ENCODE measurements at regions not wholly inside any gene's neighbourhood (a gene's known extent, or its start where the extent isn't known, plus 50 kb on each side); places are given as distances from the start of the nearest gene placed in this dataset.
A peak's percentile ranks its signal among the peaks of the same experiment; 100 is the strongest.
"Not testable (repeated sequence)": the region's sequence is repeated elsewhere in the genome, so short reads cannot be mapped to it uniquely, and the experiment has no call there.

- Mint-ChIP-seq H3K27me3 (ENCODE audit: low read depth) (peaks cover 27% of the 10 kb centered on the region), H3K36me3 (ENCODE audit: low read depth) (no peaks in the 10 kb centered on the region), H3K4me1 (ENCODE audit: low read depth) (peaks cover 6% of the 10 kb centered on the region), H3K27ac (no peak overlapping the region), H3K4me3 (no peak overlapping the region), H3K9me3 (no peaks in the 10 kb centered on the region)
These were observed 415.3 kb upstream of the PRKCQ start for GRCh38 chr10:6995341-6995740.

- Mint-ChIP-seq H3K27me3 (ENCODE audit: low read depth) (peaks cover 14% of the 10 kb centered on the region), H3K4me3 (no peak overlapping the region), H3K27ac (no peak overlapping the region), H3K9me3 (peaks cover 3% of the 10 kb centered on the region), H3K36me3 (ENCODE audit: low read depth) (no peaks in the 10 kb centered on the region), H3K4me1 (ENCODE audit: low read depth) (peaks cover 9% of the 10 kb centered on the region)
These were observed 410.8 kb upstream of the PRKCQ start for GRCh38 chr10:6990891-6991290.

GRCh38 chr10:6988654-6989053 lies 408.6 kb upstream of the PRKCQ start:
- H3K9me3 Mint-ChIP-seq = peaks cover 3% of the 10 kb centered on the region
- peaks cover 17% of the 10 kb centered on the region for H3K27me3 Mint-ChIP-seq (ENCODE audit: low read depth)
- no peaks in the 10 kb centered on the region for H3K36me3 Mint-ChIP-seq (ENCODE audit: low read depth)
- H3K4me1 Mint-ChIP-seq (ENCODE audit: low read depth) = peaks cover 9% of the 10 kb centered on the region
- H3K4me3 Mint-ChIP-seq = no peak overlapping the region
- H3K27ac Mint-ChIP-seq = no peak overlapping the region

- Mint-ChIP-seq H3K27ac (no peak overlapping the region), H3K9me3 (peaks cover 3% of the 10 kb centered on the region), H3K36me3 (ENCODE audit: low read depth) (no peaks in the 10 kb centered on the region), H3K4me3 (no peak overlapping the region), H3K27me3 (ENCODE audit: low read depth) (peaks cover 14% of the 10 kb centered on the region), H3K4me1 (ENCODE audit: low read depth) (peaks cover 9% of the 10 kb centered on the region)
These were observed 407.5 kb upstream of the PRKCQ start for GRCh38 chr10:6987536-6987945.

DNA sequence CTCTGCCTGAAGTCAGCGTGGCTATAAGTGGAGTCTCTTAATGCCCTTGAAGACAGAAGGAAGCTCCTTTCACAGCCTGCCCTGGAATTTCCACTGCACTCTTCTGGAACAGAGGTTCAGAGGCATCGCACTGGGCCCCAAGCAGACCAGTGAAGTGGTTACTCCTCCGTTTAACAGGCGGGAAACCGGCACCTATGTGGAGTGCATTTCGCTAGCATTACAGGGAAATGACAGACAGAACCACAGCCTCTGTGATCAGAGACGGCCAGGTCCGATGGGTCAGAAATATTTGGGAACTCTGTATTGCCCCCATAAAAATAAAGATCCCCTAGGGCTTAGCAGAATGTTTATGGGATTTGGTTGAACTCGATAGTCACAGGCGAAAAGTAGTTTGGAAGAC lies 406.9 kb upstream of the PRKCQ start:
- Mint-ChIP-seq H3K4me3 (no peak overlapping the region), H3K36me3 (ENCODE audit: low read depth) (no peaks in the 10 kb centered on the region), H3K27me3 (ENCODE audit: low read depth) (peaks cover 20% of the 10 kb centered on the region), H3K9me3 (peaks cover 3% of the 10 kb centered on the region), H3K4me1 (ENCODE audit: low read depth) (peaks cover 9% of the 10 kb centered on the region), H3K27ac (no peak overlapping the region)

GRCh38 chr10:6985644-6986043 lies 405.6 kb upstream of the PRKCQ start:
- H3K4me1 Mint-ChIP-seq (ENCODE audit: low read depth) = peaks cover 4% of the 10 kb centered on the region
- no peak overlapping the region for H3K27ac Mint-ChIP-seq
- peaks cover 25% of the 10 kb centered on the region for H3K27me3 Mint-ChIP-seq (ENCODE audit: low read depth)
- H3K9me3 Mint-ChIP-seq = peaks cover 3% of the 10 kb centered on the region
- no peaks in the 10 kb centered on the region for H3K36me3 Mint-ChIP-seq (ENCODE audit: low read depth)
- no peak overlapping the region for H3K4me3 Mint-ChIP-seq

GRCh38 chr10:6984971-6985370 lies 404.9 kb upstream of the PRKCQ start:
- Mint-ChIP-seq H3K9me3 (peaks cover 3% of the 10 kb centered on the region), H3K36me3 (ENCODE audit: low read depth) (no peaks in the 10 kb centered on the region), H3K4me1 (ENCODE audit: low read depth) (peaks cover 2% of the 10 kb centered on the region), H3K27ac (no peak overlapping the region), H3K27me3 (ENCODE audit: low read depth) (peaks cover 30% of the 10 kb centered on the region), H3K4me3 (no peak overlapping the region)

GRCh38 chr10:6984016-6984415 lies 403.9 kb upstream of the PRKCQ start:
- H3K4me3 Mint-ChIP-seq; H3K9me3 Mint-ChIP-seq; H3K27ac Mint-ChIP-seq; H3K4me1 Mint-ChIP-seq (ENCODE audit: low read depth); H3K36me3 Mint-ChIP-seq (ENCODE audit: low read depth): not testable (repeated sequence)
- peaks cover 36% of the 10 kb centered on the region for H3K27me3 Mint-ChIP-seq (ENCODE audit: low read depth)

GRCh38 chr10:6980353-6980752 lies 400.3 kb upstream of the PRKCQ start:
- Mint-ChIP-seq H3K27ac (no peak overlapping the region), H3K4me3 (no peak overlapping the region), H3K36me3 (ENCODE audit: low read depth) (no peaks in the 10 kb centered on the region), H3K9me3 (peaks cover 7% of the 10 kb centered on the region), H3K27me3 (ENCODE audit: low read depth) (peaks cover 57% of the 10 kb centered on the region), H3K4me1 (ENCODE audit: low read depth) (no peaks in the 10 kb centered on the region)

DNA sequence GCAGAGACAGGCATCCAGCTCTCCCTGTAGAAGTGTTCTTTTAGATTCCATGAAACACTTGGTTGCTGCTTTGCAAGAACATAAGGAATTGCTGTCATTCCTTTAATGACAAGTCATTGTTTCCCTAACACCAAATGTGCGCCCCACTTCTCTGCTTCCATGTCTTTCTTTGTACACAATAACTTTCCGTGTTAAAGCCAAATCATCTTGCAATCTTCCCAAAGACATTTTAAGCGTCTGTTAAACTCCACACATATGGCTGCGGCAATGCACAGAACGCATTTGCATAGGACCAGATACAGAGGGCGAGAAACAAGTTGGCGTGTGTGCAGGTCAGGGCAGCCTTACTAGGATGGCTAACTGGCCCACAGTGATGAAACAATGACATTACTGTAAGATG lies 399.3 kb upstream of the PRKCQ start:
- Mint-ChIP-seq H3K9me3 (peaks cover 7% of the 10 kb centered on the region), H3K4me1 (ENCODE audit: low read depth) (peaks cover 3% of the 10 kb centered on the region), H3K36me3 (ENCODE audit: low read depth) (no peaks in the 10 kb centered on the region), H3K27ac (no peak overlapping the region), H3K4me3 (no peak overlapping the region), H3K27me3 (ENCODE audit: low read depth) (peaks cover 55% of the 10 kb centered on the region)

DNA sequence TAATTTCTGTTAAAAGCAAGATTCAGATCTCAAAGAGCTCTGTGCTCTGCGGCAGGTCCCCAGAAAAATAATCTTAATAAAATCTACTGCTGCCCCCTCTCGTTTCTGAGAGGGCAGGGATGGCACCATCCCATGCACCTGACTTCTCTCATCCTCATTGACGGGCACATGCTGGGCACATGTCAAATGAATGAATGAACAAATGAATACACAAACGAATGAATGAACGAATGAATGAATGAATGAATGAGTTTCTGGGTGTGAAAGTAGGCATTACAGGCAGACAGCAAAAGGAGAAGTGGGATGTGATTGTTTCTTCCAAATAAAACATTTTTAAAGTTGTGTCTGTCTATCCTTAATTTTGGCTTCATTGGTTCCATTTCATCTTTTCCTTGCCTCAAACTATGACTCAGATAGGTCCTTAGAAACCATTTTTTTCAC lies 398.1 kb upstream of the PRKCQ start:
- no peaks in the 10 kb centered on the region for H3K36me3 Mint-ChIP-seq (ENCODE audit: low read depth)
- peaks cover 7% of the 10 kb centered on the region for H3K9me3 Mint-ChIP-seq
- no peak overlapping the region for H3K4me3 Mint-ChIP-seq
- H3K27me3 Mint-ChIP-seq (ENCODE audit: low read depth) = peaks cover 48% of the 10 kb centered on the region
- H3K4me1 Mint-ChIP-seq (ENCODE audit: low read depth) = peaks cover 11% of the 10 kb centered on the region
- no peak overlapping the region for H3K27ac Mint-ChIP-seq

DNA sequence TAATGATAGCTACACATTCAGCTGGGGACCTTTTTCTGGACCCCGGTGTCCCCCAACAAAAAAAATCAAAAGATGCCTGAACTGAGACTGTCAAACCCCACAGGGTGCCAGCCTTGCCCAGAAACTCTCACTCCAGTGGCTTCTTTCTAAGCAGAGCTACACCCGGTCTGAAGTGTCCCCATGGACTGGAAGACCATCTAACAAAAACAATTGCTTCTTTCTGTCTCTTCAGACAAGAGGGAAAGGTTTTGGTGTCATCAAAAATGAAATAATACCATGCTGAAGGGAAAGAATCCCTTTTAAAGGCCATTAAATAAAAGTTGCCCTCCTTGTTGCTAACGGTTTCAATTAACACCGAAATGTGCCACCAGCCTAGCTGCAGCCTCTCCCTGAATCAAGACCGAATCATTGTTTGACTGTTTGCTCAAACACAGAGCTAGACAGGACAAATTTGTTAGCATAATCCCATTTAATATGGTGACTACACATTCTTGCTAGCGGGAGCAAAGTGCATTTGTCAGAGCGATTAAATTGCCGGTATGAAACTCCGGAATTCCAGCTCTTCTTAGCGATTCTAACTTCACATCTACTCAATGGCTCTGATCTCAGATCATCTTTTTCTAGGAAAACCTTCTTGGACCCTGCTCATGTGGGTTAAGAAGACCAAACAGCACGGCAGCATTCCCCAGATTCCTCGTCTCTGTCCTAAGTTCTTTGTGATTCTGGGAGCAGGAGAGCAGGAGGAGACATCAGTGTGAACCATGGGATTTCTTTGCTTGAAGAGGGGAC lies 397.5 kb upstream of the PRKCQ start:
- Mint-ChIP-seq H3K9me3 (peaks cover 7% of the 10 kb centered on the region), H3K27ac (no peak overlapping the region), H3K27me3 (ENCODE audit: low read depth) (peaks cover 43% of the 10 kb centered on the region), H3K4me3 (no peak overlapping the region), H3K4me1 (ENCODE audit: low read depth) (peaks cover 11% of the 10 kb centered on the region), H3K36me3 (ENCODE audit: low read depth) (no peaks in the 10 kb centered on the region)

- H3K4me3 Mint-ChIP-seq = peak overlapping the region; percentile 25
- H3K27ac Mint-ChIP-seq = peak overlapping the region; percentile 49
These were observed 393.8 kb upstream of the PRKCQ start for GRCh38 chr10:6973899-6974298.

GRCh38 chr10:6972226-6972625 lies 392.1 kb upstream of the PRKCQ start:
- Mint-ChIP-seq H3K27ac (no peak overlapping the region), H3K4me3 (no peak overlapping the region), H3K4me1 (ENCODE audit: low read depth) (peaks cover 11% of the 10 kb centered on the region), H3K36me3 (ENCODE audit: low read depth) (no peaks in the 10 kb centered on the region), H3K9me3 (peaks cover 7% of the 10 kb centered on the region), H3K27me3 (ENCODE audit: low read depth) (peaks cover 24% of the 10 kb centered on the region)

More at GRCh38 chr10:6973899-6974298, 393.8 kb upstream of the PRKCQ start:
- Mint-ChIP-seq H3K27me3 (ENCODE audit: low read depth) (peaks cover 27% of the 10 kb centered on the region), H3K36me3 (ENCODE audit: low read depth) (no peaks in the 10 kb centered on the region), H3K9me3 (peaks cover 7% of the 10 kb centered on the region), H3K4me1 (ENCODE audit: low read depth) (peaks cover 11% of the 10 kb centered on the region)

- H3K27ac Mint-ChIP-seq = no peak overlapping the region
- H3K4me3 Mint-ChIP-seq = no peak overlapping the region
- H3K27me3 Mint-ChIP-seq (ENCODE audit: low read depth) = peaks cover 33% of the 10 kb centered on the region
- H3K4me1 Mint-ChIP-seq (ENCODE audit: low read depth) = peaks cover 11% of the 10 kb centered on the region
- no peaks in the 10 kb centered on the region for H3K9me3 Mint-ChIP-seq
- no peaks in the 10 kb centered on the region for H3K36me3 Mint-ChIP-seq (ENCODE audit: low read depth)
These were observed 389.6 kb upstream of the PRKCQ start for GRCh38 chr10:6969659-6970058.
